AG08395 (cell line): ENCODE measurements at regions not wholly inside any gene's neighbourhood (a gene's known extent, or its start where the extent isn't known, plus 50 kb on each side); places are given as distances from the start of the nearest gene placed in this dataset.

ENCODE experiments used
- DNase-seq: peaks from one replicate; pipeline ENCODE4 v3.0.0; 2012; ENCODE audit warnings: mixed read lengths, low spot score

GRCh38 chr16:50917950-50918703, 176.2 kb downstream of the CYLD start:
- no peak for DNase-seq

- no peak for DNase-seq
Measured at GRCh38 chr16:50916040-50916439, 174.2 kb downstream of the CYLD start.

GRCh38 chr16:50915120-50915519, 173.2 kb downstream of the CYLD start:
- DNase-seq = no peak

GRCh38 chr16:50910736-50911100, 168.8 kb downstream of the CYLD start:
- DNase-seq = no peak

GRCh38 chr16:50909831-50910735, 168.2 kb downstream of the CYLD start:
- no peak for DNase-seq

- no peak for DNase-seq
Measured at GRCh38 chr16:50908468-50908867, 166.6 kb downstream of the CYLD start.

- DNase-seq = no peak
Measured at GRCh38 chr16:50906454-50906853, 164.6 kb downstream of the CYLD start.

- no peak for DNase-seq
Measured at GRCh38 chr16:50902457-50902856, 160.6 kb downstream of the CYLD start.

GRCh38 chr16:50901062-50901461, 159.2 kb downstream of the CYLD start:
- no peak for DNase-seq

GRCh38 chr16:50900391-50900942, 158.6 kb downstream of the CYLD start:
- no peak for DNase-seq

GRCh38 chr16:50899951-50900350, 158.1 kb downstream of the CYLD start:
- DNase-seq = no peak

GRCh38 chr16:50889746-50890145, 147.9 kb downstream of the CYLD start:
- no peak for DNase-seq

- DNase-seq = no peak
Measured at GRCh38 chr16:50889276-50889675, 147.4 kb downstream of the CYLD start.

- no peak for DNase-seq
Measured at GRCh38 chr16:50888486-50889261, 146.8 kb downstream of the CYLD start.

GRCh38 chr16:50887500-50888298, 145.8 kb downstream of the CYLD start:
- no peak for DNase-seq

GRCh38 chr16:50884066-50884860, 142.4 kb downstream of the CYLD start:
- DNase-seq = no peak

- no peak for DNase-seq
Measured at GRCh38 chr16:50881956-50882355, 140.1 kb downstream of the CYLD start.

GRCh38 chr16:50881331-50881830, 139.5 kb downstream of the CYLD start:
- DNase-seq = no peak

GRCh38 chr16:50880926-50881325, 139.0 kb downstream of the CYLD start:
- DNase-seq = no peak
